T-helper 1 cell (primary cell): ENCODE measurements at regions not wholly inside any gene's neighbourhood (a gene's known extent, or its start where the extent isn't known, plus 50 kb on each side); places are given as distances from the start of the nearest gene placed in this dataset.

Experiments
- DNase-seq, 5 donors: peaks; one replicate each; pipeline ENCODE4 v3.0.0-alpha.2; 2012 to 2020

- DNase-seq = no peak
Observed at GRCh38 chr2:74760875-74761630, 72.9 kb upstream of the HK2 start.

GRCh38 chr2:74762789-74763188 lies 71.1 kb upstream of the HK2 start:
- DNase-seq = no peak

- no peak for DNase-seq
Observed at GRCh38 chr2:74763962-74764428, 69.9 kb upstream of the HK2 start.

GRCh38 chr2:74764429-74765272 lies 69.3 kb upstream of the HK2 start:
- DNase-seq = peak in 1 of 5 donors; percentile 17

- DNase-seq = no peak
Observed at GRCh38 chr2:74766780-74767179, 67.1 kb upstream of the HK2 start.

GRCh38 chr2:74767618-74768017 lies 66.3 kb upstream of the HK2 start:
- no peak for DNase-seq

GRCh38 chr2:74768401-74768914 lies 65.5 kb upstream of the HK2 start:
- DNase-seq = no peak

- DNase-seq = no peak
Observed at GRCh38 chr2:74772046-74772445, 61.9 kb upstream of the HK2 start.

GRCh38 chr2:74777161-74777900 lies 56.6 kb upstream of the HK2 start:
- DNase-seq = peak in 1 of 5 donors; percentile 26

- DNase-seq = no peak
Observed at GRCh38 chr2:74778381-74779264, 55.3 kb upstream of the HK2 start.

GRCh38 chr2:74779265-74779558 lies 54.7 kb upstream of the HK2 start:
- no peak for DNase-seq

- no peak for DNase-seq
Observed at GRCh38 chr2:74779587-74780135, 54.3 kb upstream of the HK2 start.
